ENCODE measurements at regions not wholly inside any gene's neighbourhood (a gene's known extent, or its start where the extent isn't known, plus 50 kb on each side); places are given as distances from the start of the nearest gene placed in this dataset.

DNA sequence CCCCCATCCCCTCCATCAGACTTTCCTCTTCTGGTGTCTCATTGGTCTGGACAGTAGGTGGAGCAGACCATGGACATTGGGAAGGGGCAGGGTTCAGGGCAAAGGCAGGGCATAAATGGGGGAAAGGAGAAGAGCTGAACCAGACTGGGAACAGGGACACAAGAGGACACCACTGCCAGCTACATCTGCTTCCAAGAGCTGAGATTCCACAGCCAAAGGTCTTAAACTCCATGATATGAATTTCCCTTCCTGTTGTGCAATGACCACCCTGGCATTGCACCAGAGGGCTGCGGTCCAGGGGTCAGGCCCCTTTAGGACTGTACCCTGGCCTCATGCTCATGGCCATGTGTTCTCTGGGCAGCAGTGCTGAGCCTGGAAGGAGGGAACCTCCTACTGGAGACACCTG, 137.9 kb downstream of the MAFB start:
- H2AFZ ChIP-seq (ENCODE audit: insufficient read depth, low read depth, low read length, poor library complexity, severe bottlenecking) = no peak overlapping the region
- peaks cover 21% of the 10 kb centered on the region for H3K4me1 Mint-ChIP-seq
- no peaks in the 10 kb centered on the region for H3K36me3 ChIP-seq (replicated peaks in 1 of 2; ENCODE audit: control insufficient read depth in 1 of 2, insufficient read depth in 2 of 2, low read length in 2 of 2)
- H3K9ac ChIP-seq (ENCODE audit: insufficient read depth, low read length, poor library complexity, severe bottlenecking) = no peak overlapping the region
- H3K9me3 Mint-ChIP-seq = peaks cover 8 to 12% (median 10%) of the 10 kb centered on the region in 7 donors
- peak in 1 of 3 donors; percentile 12 for DNase-seq
- no peak overlapping the region for H3K4me2 ChIP-seq (replicated peaks; ENCODE audit: extremely low read depth, low read length, poor library complexity, severe bottlenecking)
- no peak overlapping the region for H3K27ac ChIP-seq (ENCODE audit: low read depth in 1 of 2, low read length in 2 of 2)
- peak overlapping the region in 2 of 7 donors; percentile 32 to 78 for H3K27ac Mint-ChIP-seq
- H4K20me1 ChIP-seq (ENCODE audit: insufficient read depth, low read length) = no peaks in the 10 kb centered on the region
- peaks cover 2 to 4% of the 10 kb centered on the region in 2 donors for H3K36me3 Mint-ChIP-seq
- H3K4me3 ChIP-seq (replicated peaks in 1 of 3; ENCODE audit: low read depth in 2 of 3, low read length in 3 of 3) = no peak overlapping the region
- no peaks in the 10 kb centered on the region for H3K79me2 ChIP-seq (ENCODE audit: insufficient read depth, low read length)
- peaks cover 13 to 22% of the 10 kb centered on the region in 2 donors for H3K4me1 ChIP-seq (ENCODE audit: control insufficient read depth in 1 of 2, insufficient read depth in 2 of 2, low read length in 2 of 2)
- H3K27me3 Mint-ChIP-seq (ENCODE audit: low read depth in 3 of 3) = peaks cover 17 to 28% (median 22%) of the 10 kb centered on the region in 3 donors
- intact Hi-C loops (cut with micrococcal nuclease) = no loop called here
- TF ChIP-seq, protein P1, sequence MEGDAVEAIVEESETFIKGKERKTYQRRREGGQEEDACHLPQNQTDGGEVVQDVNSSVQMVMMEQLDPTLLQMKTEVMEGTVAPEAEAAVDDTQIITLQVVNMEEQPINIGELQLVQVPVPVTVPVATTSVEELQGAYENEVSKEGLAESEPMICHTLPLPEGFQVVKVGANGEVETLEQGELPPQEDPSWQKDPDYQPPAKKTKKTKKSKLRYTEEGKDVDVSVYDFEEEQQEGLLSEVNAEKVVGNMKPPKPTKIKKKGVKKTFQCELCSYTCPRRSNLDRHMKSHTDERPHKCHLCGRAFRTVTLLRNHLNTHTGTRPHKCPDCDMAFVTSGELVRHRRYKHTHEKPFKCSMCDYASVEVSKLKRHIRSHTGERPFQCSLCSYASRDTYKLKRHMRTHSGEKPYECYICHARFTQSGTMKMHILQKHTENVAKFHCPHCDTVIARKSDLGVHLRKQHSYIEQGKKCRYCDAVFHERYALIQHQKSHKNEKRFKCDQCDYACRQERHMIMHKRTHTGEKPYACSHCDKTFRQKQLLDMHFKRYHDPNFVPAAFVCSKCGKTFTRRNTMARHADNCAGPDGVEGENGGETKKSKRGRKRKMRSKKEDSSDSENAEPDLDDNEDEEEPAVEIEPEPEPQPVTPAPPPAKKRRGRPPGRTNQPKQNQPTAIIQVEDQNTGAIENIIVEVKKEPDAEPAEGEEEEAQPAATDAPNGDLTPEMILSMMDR (IDR thresholded peaks at IDR 0.05) = no peak
- peaks cover 4 to 21% of the 10 kb centered on the region in 2 donors for H3K27me3 ChIP-seq (ENCODE audit: control insufficient read depth in 2 of 2, insufficient read depth in 2 of 2, low read length in 2 of 2)
- no peaks in the 10 kb centered on the region for H3K9me3 ChIP-seq (replicated peaks in 1 of 2; ENCODE audit: control insufficient read depth in 1 of 2, insufficient read depth in 1 of 2, low read length in 2 of 2)
- H3K4me3 Mint-ChIP-seq = peak overlapping the region in 1 of 2 donors; percentile 47
- WGBS (ENCODE audit: insufficient coverage) = 57% methylated on average over 1 of the region's 1 CpG

DNA sequence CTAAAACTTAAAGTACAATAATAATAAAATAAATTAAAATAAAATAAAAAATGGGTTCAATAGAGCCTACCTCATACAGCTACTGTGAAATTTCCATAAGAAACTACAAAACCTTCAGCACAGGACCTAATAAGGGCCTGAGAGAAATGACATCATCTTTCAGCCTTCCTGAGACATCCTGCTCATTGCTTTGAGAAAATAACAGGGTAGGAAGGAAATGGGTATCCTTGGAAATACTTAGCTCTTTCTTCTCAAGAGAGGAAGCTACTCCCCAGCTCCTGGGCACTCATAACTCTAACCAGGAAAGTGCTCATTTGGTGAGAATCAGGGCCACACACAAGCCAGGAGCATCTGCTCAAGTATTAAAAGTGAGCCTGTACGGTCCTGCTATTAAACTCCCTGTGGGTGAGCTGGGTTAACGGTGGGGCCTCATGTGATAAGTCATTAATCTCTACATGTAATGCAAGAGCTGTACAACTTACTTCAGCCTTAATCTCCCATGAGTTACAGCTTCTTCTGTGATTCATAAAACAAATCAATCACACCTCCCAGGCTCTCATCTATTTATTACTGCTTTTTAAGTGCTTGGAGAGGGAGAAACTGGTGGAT, 141.4 kb downstream of the MAFB start:
- no peak overlapping the region for H3K4me3 ChIP-seq (replicated peaks in 1 of 3; ENCODE audit: low read depth in 2 of 3, low read length in 3 of 3)
- H3K27ac ChIP-seq (ENCODE audit: low read depth in 1 of 2, low read length in 2 of 2) = no peak overlapping the region
- H3K9me3 Mint-ChIP-seq = peaks cover 0 to 2% (median 0%) of the 10 kb centered on the region in 7 donors
- no peaks in the 10 kb centered on the region for H3K79me2 ChIP-seq (ENCODE audit: insufficient read depth, low read length)
- intact Hi-C loops (cut with micrococcal nuclease) = no loop called here
- H3K9me3 ChIP-seq (replicated peaks in 1 of 2; ENCODE audit: control insufficient read depth in 1 of 2, insufficient read depth in 1 of 2, low read length in 2 of 2) = no peaks in the 10 kb centered on the region
- H3K9ac ChIP-seq (ENCODE audit: insufficient read depth, low read length, poor library complexity, severe bottlenecking) = no peak overlapping the region
- H3K27ac Mint-ChIP-seq = no peak overlapping the region
- H3K36me3 Mint-ChIP-seq = peaks cover 0 to 2% of the 10 kb centered on the region in 2 donors
- no peak overlapping the region for H3K4me3 Mint-ChIP-seq
- H3K4me1 ChIP-seq (ENCODE audit: control insufficient read depth in 1 of 2, insufficient read depth in 2 of 2, low read length in 2 of 2) = peaks cover 3 to 7% of the 10 kb centered on the region in 2 donors
- peaks cover 8 to 17% (median 16%) of the 10 kb centered on the region in 3 donors for H3K27me3 Mint-ChIP-seq (ENCODE audit: low read depth in 3 of 3)
- no peak overlapping the region for H3K4me2 ChIP-seq (replicated peaks; ENCODE audit: extremely low read depth, low read length, poor library complexity, severe bottlenecking)
- H3K27me3 ChIP-seq (ENCODE audit: control insufficient read depth in 2 of 2, insufficient read depth in 2 of 2, low read length in 2 of 2) = peaks cover 0 to 15% of the 10 kb centered on the region in 2 donors
- WGBS (ENCODE audit: insufficient coverage) = no CpG with 5 or more reads among the region's 2 CpGs
- TF ChIP-seq, protein P1 (IDR thresholded peaks at IDR 0.05) = no peak
- H3K4me1 Mint-ChIP-seq = peaks cover 6% of the 10 kb centered on the region
- H4K20me1 ChIP-seq (ENCODE audit: insufficient read depth, low read length) = no peaks in the 10 kb centered on the region
- H2AFZ ChIP-seq (ENCODE audit: insufficient read depth, low read depth, low read length, poor library complexity, severe bottlenecking) = no peak overlapping the region
- no peak for DNase-seq
- no peaks in the 10 kb centered on the region for H3K36me3 ChIP-seq (replicated peaks in 1 of 2; ENCODE audit: control insufficient read depth in 1 of 2, insufficient read depth in 2 of 2, low read length in 2 of 2)
